GM19238 (cell line): ENCODE measurements at regions not wholly inside any gene's neighbourhood (a gene's known extent, or its start where the extent isn't known, plus 50 kb on each side); places are given as distances from the start of the nearest gene placed in this dataset.
A peak's percentile ranks its signal among the peaks of the same experiment; 100 is the strongest.

Experiments used
- DNase-seq: peaks from one replicate; pipeline ENCODE4 v3.0.0; 2011; ENCODE audit warnings: low spot score; ENCODE audit not compliant: insufficient read length

DNA sequence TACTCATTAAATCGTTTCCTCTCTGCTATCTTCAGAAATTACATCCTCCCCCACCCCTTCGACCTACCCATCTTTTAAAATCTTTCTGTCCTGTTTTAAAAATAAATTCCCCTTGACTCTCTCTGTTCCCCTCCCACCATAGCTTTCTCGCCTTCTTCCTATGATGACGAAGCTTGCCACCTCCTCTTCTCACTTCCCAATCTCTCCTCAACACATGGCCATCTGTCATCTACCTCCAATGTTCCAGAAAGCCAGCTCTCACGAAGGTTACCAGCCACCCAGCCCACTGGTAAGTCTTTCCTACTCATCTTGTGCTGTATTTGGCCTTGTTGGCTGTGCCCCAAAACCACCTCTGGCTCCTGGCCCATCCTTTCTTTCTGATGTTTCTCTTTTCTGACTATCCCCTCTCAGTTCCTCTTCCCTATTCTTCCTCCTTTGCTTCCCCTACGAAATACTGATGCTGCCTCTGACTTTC, 346.3 kb downstream of the ENC1 start:
- peak; percentile 10 for DNase-seq

DNA sequence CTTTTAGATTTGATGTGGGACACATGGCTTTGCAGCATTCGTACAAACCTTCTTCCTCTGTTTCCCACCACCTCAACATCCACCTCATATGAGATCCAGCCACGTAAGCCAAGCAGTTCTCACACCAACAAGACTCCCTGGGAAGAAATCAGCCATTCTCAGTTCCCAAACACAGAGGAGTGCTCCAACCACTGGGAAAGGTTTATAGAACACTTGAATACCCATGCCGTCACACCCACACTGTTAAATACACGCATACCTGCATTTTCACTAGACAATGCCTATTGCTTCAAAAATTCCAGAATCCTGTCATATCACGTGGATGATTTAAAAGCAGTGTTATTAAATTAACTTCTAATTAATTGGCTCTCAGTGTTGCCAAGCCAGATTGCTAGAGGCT, 347.3 kb downstream of the ENC1 start:
- DNase-seq = no peak

- DNase-seq = no peak
Observed at GRCh38 chr5:74290634-74291241, 349.8 kb downstream of the ENC1 start.

GRCh38 chr5:74289691-74290090, 350.8 kb downstream of the ENC1 start:
- DNase-seq = no peak

DNA sequence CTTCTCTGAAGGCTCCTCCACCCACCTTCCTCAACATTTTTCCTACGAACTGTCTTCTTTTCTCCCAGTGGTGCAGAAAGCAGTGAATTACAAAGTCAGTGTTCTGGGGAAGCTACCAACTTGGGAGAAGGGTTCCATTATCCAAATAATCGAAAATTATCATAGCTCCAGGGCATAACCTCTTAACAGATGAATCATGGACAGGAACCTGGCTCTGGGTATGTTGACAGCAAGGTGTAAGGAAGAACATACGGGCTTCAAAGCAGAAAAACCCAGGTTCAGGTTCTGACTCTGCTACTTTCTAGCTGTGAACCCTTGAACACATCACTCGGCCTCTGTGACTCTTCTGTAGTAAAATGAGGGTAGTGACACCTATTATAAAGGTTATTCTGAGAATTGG, 351.3 kb downstream of the ENC1 start:
- no peak for DNase-seq

DNA sequence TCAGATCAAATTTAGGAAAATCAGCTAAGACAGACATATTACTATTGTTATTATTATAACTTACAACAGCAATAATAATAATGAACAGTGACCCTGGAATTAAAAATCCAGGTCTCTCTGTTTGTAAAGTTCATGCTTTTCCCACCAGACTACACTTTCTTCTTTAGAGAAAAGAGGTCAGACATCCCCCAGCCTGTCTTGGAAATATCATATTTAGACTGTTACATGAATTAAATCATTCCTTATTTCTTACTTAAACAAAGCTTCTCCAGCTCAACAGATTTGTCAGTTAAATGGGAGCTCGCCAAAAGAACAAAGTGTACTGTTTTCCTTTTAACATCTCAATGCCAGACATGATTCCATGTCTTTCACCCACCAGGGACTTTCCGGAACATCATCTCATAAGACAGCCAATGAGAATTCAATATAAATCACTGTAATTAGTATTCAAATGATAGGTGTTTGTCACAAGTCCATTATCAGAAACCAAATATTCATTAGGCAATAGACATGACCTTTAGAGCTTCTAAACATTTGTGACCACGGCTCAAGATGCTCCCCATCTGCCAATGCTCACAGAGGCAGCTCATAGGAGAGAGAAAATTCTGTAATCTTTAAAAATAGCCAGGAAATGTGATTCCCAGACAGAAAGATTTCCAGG, 351.9 kb downstream of the ENC1 start:
- DNase-seq = no peak

DNA sequence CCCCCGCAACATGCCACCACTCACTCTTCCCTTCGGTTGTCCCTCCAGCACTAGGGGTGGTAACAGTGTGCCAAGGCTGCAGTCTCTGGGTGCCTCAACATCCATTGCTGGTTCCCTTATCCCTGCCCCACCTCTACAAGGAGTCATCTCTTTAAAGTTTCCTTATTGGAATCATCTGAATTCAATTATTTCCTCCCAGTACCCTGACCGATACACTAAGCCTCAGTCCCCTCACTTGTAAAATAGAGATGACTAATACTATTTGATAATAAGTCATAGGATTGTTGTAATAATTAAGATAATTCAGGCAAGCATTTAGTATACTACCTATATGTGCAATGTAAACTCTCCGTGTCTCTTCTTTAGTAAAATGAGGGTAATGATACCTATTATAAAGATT, 352.5 kb downstream of the ENC1 start:
- no peak for DNase-seq

GRCh38 chr5:74286734-74287695, 353.5 kb downstream of the ENC1 start:
- no peak for DNase-seq

DNA sequence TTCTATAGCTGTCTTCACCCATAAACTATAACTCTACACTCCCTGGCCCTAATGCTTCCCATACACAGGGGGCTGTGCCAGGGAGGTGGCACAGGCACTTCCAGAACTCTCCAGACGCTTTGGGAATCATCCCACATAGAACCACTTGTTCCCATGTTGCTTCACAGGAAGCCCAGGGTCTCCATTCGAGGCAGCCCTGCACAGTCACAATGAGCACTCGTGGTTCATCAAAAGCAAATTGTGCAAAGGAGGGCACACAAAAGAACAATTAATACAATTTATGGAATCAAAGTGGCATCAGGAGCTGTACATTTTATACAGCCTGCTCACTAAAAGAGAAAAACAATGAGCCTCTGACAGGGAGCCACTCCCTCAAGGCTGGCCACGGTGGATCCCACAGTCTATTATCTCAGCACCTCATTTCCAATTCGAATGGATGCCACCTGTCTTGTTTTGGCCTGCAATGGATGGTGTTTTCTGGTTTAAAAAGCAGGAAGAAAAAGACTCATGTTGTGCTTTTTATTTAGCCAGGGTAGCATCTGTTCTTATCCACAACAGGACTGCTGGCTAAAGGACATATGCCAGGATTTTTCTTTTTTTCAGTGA, 354.8 kb downstream of the ENC1 start:
- no peak for DNase-seq

DNA sequence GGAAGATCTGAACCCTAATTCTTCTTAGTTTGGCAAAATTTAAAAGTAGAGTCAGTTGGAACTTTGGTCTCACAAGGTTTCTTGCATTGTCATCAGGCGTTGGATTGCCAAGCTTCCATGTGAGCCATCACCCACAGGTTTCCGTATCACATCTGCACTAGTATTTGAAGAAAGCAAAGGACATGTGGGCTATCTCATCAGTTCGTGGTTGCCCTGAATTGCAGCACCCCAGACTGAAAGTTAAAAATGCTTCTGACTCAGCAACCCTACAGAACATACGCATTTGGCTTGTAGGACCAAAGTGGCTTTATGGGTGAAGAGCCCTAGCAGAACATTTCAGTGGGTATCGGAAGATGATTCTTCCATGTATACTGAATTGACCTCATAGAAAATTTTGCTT, 358.0 kb downstream of the ENC1 start:
- no peak for DNase-seq

DNA sequence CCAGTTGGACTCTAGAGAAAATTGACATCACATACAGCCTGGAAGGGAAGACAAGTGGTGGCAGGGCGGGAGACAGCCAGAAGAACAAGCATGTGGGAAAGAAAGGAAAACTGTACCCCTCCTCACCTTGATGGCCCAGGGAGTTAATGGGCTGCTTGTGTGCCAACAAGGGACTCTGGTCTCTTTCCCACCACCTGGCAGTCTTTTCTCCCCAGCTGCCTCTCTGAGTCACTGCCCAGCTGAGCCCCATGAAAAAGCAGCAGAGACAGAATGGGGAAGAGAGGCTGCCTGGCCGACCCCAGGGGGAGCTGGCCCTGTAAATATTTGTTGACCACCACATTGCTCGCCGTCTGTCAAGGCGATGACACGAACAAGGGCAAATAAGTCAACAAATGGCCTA, 359.4 kb downstream of the ENC1 start:
- no peak for DNase-seq

GRCh38 chr5:74280306-74280705, 360.2 kb downstream of the ENC1 start:
- DNase-seq = no peak

DNA sequence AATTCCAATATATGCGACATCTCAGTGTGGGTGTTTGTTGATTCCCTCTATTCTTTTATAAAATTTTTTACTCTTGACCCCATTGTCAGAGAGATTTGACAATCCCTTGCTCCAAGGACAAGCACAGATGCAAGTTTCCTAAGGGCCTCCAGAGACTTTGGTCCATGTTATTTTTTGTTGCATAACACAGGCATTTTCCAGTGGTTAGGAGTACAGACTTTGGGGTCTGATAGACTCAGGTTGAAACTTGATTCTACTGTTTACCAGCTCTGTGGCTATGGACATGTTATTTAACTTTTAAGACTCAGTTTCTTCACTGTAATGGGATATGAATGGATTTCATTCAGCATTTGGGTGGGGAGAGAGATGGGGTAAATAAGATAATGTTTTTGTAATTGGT, 361.3 kb downstream of the ENC1 start:
- DNase-seq = no peak

DNA sequence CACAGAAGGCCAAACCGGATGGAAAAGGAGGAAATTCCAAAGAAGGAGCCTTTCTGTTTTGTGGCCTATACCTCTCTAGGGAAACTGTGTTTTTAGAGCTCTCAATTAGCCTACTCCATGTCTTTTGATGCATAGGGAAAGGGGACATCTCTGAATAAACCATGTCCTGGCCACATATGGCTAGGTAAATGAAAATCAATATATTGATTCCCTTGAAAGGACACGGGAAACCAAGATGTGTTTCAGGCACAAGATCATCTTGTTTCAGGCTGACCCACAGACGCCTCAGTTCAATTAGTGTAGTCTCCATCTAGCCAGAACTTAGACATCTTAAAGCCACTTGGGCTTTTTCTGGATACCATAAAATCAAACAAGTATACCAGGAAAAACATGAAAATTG, 363.1 kb downstream of the ENC1 start:
- DNase-seq = no peak

DNA sequence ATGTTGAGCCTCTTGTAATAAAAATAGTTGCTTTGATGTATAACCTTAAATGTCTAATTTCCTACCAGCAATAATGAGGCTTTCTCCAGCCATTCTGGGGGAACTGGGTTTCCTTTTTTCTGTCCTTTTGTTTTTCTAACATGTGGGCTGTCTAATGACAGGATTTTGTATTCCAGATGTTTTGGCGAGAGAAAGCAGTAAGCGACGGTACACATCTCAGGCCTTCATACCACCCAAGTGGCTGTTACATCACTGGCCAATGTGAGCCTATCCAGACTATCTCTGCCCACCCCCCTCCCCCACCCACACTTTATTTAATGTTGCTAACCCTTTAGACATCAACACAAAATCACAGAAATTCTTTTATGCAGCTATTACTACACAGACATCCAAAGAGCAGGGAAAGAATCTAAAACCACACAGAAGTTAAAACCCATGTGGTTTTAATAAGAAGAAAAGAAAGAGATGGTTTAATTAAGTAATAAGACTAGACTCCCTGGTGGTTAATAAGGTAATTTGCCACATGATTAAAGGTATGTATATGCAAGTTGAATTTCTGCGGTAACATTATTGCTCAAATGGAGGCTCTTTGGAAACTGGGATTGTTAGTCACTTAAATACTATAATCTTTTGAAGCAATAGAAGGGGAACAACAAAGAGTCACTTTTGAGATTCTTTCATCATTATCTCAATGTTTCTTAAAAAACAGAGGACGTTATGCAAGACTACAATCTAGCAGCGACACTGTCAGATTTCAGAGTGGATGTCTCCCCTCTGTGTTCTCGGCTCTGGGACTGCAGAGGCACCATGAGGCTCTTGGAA, 365.1 kb downstream of the ENC1 start:
- DNase-seq = no peak

DNA sequence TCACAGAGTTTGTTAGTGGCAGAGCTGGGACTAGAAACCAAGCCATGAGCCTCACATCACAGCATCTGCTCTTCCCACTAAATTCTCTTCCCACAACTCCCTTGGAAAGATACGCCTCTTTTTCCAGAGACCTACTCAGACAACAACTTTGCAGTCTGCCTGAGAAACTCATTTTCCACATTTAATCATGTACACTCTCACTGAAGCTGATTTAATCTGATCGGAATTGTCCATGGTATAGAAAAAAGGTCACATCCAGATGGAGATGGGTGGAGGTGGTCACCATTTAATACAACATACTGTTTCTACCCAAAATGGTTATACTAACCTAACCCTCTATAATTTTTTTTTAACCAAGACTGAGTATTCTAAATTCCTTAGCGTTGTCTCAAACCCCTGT, 366.2 kb downstream of the ENC1 start:
- DNase-seq = no peak

GRCh38 chr5:74272831-74273451, 367.6 kb downstream of the ENC1 start:
- no peak for DNase-seq

GRCh38 chr5:74272024-74272775, 368.3 kb downstream of the ENC1 start:
- DNase-seq = no peak

GRCh38 chr5:74268297-74268696, 372.2 kb downstream of the ENC1 start:
- no peak for DNase-seq

- DNase-seq = no peak
Observed at GRCh38 chr5:74266836-74267235, 373.7 kb downstream of the ENC1 start.
